AG04450 (cell line): ENCODE measurements at regions not wholly inside any gene's neighbourhood (a gene's known extent, or its start where the extent isn't known, plus 50 kb on each side); places are given as distances from the start of the nearest gene placed in this dataset.

ENCODE experiments used
- CTCF ChIA-PET: fragments of 300-600, 350-600 bp; formaldehyde crosslinking; extraction: SDS; loops from one replicate; lab custom pipeline; 2022; ENCODE audit warnings: antibody characterized with exemption, inconsistent platforms; lab: Charles Lee
- POLR2A ChIA-PET: fragments of 350-600 bp; formaldehyde crosslinking; extraction: SDS; loops from one replicate; lab custom pipeline; 2021; ENCODE audit warnings: antibody characterized with exemption, inconsistent platforms; lab: Yijun Ruan, JAX
- DNase-seq: peaks from one replicate; pipeline ENCODE4 v3.0.0-alpha.2; 2011; ENCODE audit warnings: low read depth, low spot score
- H3K27ac ChIP-seq: one replicate; pipeline ENCODE4 v1.5.1; 2012; ENCODE audit warnings: low read depth, low read length, control low read depth
- H3K27me3 ChIP-seq: one replicate; pipeline ENCODE4 v1.6.0; 2012; ENCODE audit warnings: low read length; ENCODE audit not compliant: control insufficient read depth, insufficient read depth
- H3K4me3 ChIP-seq: 2 replicates; pipeline ENCODE4 v1.5.1; 2011; ENCODE audit warnings: mild to moderate bottlenecking, low read depth, low read length, control low read depth
- H3K9me3 ChIP-seq: 2 replicates; pipeline ENCODE4 v1.5.1; 2012; ENCODE audit warnings: low read length; ENCODE audit not compliant: control insufficient read depth, insufficient read depth
- TF ChIP-seq, protein P1 (sequence below): IDR thresholded peaks from 2 replicates; pipeline ENCODE4 v1.5.1; 2011; ENCODE audit warnings: low read depth, low read length, control low read depth, inconsistent platforms

DNA sequence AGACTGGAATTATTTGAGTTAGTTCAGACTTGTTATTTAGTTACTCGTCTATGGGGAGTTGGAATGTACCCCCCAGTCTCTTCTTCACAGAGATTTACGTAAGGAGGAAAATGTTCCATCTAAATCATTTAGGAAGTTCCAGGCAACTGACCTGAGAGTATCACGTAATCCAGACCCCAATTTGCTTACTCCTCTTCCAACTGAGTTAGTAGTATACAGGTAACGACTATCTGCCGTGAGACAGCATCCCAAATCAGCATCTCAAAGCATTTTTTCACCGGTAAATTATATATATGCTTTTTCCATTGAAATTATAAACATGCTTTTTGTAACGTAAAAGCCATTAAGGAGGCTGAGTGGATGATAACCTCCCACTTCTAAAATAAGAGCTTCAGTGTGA, 214.3 kb upstream of the WSB1 start:
- POLR2A ChIA-PET: no interaction called here
- no peaks in the 10 kb centered on the region for H3K27me3 ChIP-seq
- TF ChIP-seq, protein P1, sequence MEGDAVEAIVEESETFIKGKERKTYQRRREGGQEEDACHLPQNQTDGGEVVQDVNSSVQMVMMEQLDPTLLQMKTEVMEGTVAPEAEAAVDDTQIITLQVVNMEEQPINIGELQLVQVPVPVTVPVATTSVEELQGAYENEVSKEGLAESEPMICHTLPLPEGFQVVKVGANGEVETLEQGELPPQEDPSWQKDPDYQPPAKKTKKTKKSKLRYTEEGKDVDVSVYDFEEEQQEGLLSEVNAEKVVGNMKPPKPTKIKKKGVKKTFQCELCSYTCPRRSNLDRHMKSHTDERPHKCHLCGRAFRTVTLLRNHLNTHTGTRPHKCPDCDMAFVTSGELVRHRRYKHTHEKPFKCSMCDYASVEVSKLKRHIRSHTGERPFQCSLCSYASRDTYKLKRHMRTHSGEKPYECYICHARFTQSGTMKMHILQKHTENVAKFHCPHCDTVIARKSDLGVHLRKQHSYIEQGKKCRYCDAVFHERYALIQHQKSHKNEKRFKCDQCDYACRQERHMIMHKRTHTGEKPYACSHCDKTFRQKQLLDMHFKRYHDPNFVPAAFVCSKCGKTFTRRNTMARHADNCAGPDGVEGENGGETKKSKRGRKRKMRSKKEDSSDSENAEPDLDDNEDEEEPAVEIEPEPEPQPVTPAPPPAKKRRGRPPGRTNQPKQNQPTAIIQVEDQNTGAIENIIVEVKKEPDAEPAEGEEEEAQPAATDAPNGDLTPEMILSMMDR: no peak
- H3K4me3 ChIP-seq: no peak overlapping the region
- H3K9me3 ChIP-seq: peaks cover 24% of the 10 kb centered on the region
- H3K27ac ChIP-seq: no peak overlapping the region
- no peak for DNase-seq
- CTCF ChIA-PET: no interaction called here

DNA sequence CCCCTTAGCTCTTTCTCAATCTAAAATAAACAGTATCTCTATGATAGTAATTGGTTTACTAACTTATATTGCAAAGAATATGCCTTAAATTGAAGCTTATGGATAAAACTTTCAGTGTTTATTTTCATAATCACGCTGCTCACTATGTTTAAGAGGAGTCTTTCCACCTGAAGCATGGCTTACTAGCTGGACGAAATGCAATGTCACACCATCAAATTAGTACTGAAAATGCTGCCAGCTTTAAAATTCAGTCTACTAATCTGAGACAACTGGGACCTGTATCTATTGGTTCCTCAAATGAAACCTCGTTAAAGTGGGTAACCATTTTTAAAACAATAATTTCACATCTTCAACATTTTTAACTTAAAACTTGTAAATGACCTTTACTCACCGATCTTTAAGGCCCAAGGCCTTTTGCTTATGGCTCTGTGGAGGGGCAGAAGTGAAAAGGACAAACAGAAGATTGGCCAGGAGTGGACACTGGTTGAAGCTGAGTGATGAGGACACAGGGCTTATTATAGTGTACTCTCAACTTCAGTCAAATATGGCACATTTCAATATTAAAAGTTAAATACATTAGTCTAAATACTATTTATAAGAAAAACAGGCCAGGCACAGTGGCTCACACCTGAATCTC, 212.8 kb upstream of the WSB1 start:
- H3K9me3 ChIP-seq: peaks cover 17% of the 10 kb centered on the region
- CTCF ChIA-PET: no interaction called here
- TF ChIP-seq, protein P1: no peak

DNA sequence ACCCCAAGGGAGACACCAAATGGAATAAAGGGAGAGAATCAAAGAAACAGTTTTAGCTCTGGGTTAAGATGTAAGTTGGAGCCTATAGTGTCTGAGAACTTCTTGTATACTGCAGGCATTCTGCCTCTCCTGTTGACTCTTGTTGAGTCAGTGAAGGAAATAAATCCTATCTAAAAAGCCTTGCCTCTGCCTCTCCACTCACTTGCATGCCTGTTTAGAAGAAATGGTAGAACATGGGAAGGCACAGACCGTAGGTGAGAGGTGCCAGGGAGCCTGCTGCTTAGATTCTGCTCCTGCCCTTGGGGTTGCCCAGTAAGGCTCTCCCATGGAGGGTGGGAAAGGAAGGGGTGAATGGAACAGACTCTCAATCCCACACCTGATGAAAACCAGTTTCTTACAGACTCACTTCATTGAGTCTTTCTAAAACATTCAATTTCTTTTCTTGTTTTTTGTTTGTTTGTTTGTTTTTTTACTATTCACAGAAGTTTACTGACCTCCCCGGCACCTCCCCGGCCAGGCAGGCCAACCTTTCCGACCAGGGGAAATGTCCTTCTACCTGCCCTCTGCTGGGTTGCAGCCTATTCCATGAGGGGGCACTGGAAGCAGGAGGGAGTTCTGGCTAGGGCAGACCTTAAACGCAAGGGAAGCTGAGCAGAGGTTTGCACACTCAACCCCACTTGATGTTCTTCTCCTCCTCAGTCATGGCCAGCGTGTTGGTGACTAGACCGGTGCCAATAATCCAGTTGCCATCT, 211.7 kb upstream of the WSB1 start:
- DNase-seq: no peak
- H3K27me3 ChIP-seq: no peaks in the 10 kb centered on the region
- POLR2A ChIA-PET: no interaction called here
- H3K4me3 ChIP-seq: no peak overlapping the region
- peaks cover 20% of the 10 kb centered on the region for H3K9me3 ChIP-seq
- TF ChIP-seq, protein P1: no peak
- CTCF ChIA-PET: interaction anchor here (0.7 kb wide), 1 partner anchor 43 kb away, joined by 3 read pairs; no protein-coding TSS in a partner anchor
- no peak overlapping the region for H3K27ac ChIP-seq

More for the DNA sequence above, 212.8 kb upstream of the WSB1 start:
- no peak overlapping the region for H3K27ac ChIP-seq
- POLR2A ChIA-PET: no interaction called here
- DNase-seq: no peak
- H3K27me3 ChIP-seq: no peaks in the 10 kb centered on the region
- H3K4me3 ChIP-seq: no peak overlapping the region

DNA sequence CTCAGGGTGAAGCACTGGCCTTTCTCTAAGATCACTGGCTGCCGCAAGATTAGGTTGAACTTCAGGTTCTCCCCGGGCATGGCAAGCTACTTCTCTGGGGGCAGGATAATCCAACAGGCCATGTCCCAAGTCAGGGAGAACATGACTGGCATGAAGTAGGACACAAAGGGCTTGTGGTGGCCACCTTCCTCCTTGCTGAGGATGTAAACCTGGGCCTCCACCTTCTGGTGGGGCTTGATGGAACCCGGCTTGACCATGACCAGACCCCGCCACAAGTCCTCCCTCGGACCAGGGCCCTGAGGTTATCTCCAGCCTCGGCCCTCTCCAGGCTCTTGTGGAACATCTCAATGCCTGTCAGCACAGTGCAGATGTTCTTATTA, 211.1 kb upstream of the WSB1 start:
- Histone ChIP-seq H3K27me3 (no peaks in the 10 kb centered on the region), H3K27ac (no peak overlapping the region), H3K4me3 (no peak overlapping the region), H3K9me3 (peaks cover 20% of the 10 kb centered on the region)
- TF ChIP-seq, protein P1: no peak
- CTCF ChIA-PET: interaction anchor here (0.7 kb wide), 1 partner anchor 42 kb away, joined by 3 read pairs; no protein-coding TSS in a partner anchor
- POLR2A ChIA-PET: no interaction called here
- DNase-seq: no peak
